Activated T-helper 2 cell treated with anti-CD3 and anti-CD28 coated beads, Interferon-gamma antibody, Interleukin-2, Interleukin-4, amounts not matched to agents 10 μg/mL and 5 μg/mL and 100 μg/mL, durations not matched to agents 14 hours and 24 hours and 36 hours (primary cell): ENCODE measurements at regions not wholly inside any gene's neighbourhood (a gene's known extent, or its start where the extent isn't known, plus 50 kb on each side); places are given as distances from the start of the nearest gene placed in this dataset.

Experiments
- DNase-seq: peaks from one replicate; pipeline ENCODE4 v3.0.0; 2021; ENCODE audit warnings: low spot score
- H3K27ac Mint-ChIP-seq: one replicate; pipeline ENCODE4 v1.8.0; 2021; ENCODE audit warnings: mixed read lengths
- H3K27me3 Mint-ChIP-seq: one replicate; pipeline ENCODE4 v1.8.0; 2021; ENCODE audit warnings: low read depth, mixed read lengths
- H3K36me3 Mint-ChIP-seq: one replicate; pipeline ENCODE4 v1.8.0; 2021; ENCODE audit warnings: low read depth, mixed read lengths
- H3K4me1 Mint-ChIP-seq: one replicate; pipeline ENCODE4 v1.8.0; 2021; ENCODE audit warnings: low read depth, mixed read lengths
- H3K4me3 Mint-ChIP-seq: one replicate; pipeline ENCODE4 v1.8.0; 2021; ENCODE audit warnings: low read depth, mild to moderate bottlenecking, moderate library complexity, mixed read lengths
- H3K9me3 Mint-ChIP-seq: one replicate; pipeline ENCODE4 v1.8.0; 2021; ENCODE audit warnings: mixed read lengths
- intact Hi-C: fragments of 100-400 bp; cut with micrococcal nuclease; formaldehyde crosslinking; loops from one replicate; pipeline ENCODE4 v1.15.1; 2023

DNA sequence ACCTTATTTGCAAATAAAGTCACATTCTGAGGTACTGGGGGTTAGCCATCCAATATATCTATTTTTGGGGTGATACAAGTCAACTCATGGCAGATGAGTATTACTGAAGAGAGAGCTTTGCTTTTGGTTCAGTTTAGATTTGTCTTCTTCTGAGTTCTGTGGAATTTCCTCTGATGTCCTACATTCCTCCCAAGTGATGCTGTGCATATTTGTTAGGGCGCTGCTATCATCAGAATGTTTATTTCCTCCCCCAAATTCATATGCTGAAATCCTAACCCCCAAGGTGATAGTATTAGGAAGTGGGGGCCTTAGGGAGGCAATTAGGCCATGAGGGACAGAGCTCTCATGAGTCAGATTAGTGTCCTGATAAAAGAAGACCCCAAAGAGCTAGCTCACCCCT, 96.2 kb upstream of the WLS start:
- Mint-ChIP-seq H3K27ac (no peak overlapping the region), H3K27me3 (no peaks in the 10 kb centered on the region), H3K9me3 (no peaks in the 10 kb centered on the region), H3K4me3 (no peak overlapping the region), H3K36me3 (no peaks in the 10 kb centered on the region), H3K4me1 (no peaks in the 10 kb centered on the region)
- intact Hi-C loops: no loop called here
- DNase-seq: no peak

DNA sequence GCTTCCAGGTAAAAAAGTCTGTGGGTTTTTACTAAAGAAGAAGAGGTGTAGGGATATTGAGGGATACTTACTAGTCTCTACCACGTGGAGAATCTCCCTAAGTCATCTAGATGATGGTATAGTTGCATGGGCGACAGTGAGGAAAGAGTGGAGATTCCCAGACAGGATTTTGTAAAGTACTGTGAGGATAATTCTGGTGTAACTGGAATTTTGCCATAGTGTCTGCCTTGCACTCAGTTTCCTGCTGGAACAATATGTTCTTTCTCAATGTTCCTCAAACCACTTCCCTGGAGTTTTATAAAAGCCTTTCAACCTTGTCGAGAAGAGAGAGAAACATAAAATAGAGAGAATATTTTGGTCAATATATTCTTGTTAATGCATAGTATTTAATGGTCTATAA, 95.1 kb upstream of the WLS start:
- H3K4me3 Mint-ChIP-seq: no peak overlapping the region
- no peaks in the 10 kb centered on the region for H3K36me3 Mint-ChIP-seq
- H3K27me3 Mint-ChIP-seq: no peaks in the 10 kb centered on the region
- no peaks in the 10 kb centered on the region for H3K4me1 Mint-ChIP-seq
- no peaks in the 10 kb centered on the region for H3K9me3 Mint-ChIP-seq
- H3K27ac Mint-ChIP-seq: no peak overlapping the region
- DNase-seq: no peak
- intact Hi-C loops: no loop called here

DNA sequence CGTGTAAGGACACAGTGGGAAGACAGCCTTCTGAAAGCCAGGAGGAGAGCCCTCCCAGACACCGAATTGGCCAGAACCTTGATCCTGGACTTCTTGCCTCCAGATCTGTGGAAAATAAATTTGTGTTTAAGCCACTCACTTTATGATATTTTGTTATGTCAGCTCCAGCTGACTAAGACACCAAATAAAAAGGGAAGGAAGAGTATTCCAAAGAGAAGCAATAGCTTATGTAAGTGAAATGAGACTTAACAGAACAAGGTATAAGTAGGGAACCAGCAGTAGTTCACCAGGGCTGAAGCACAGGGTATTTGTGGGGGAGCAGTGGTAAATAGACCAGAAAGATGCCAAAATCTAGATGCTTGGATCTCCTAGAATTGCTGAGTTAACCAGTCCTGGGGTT, 94.2 kb upstream of the WLS start:
- no peak for DNase-seq

DNA sequence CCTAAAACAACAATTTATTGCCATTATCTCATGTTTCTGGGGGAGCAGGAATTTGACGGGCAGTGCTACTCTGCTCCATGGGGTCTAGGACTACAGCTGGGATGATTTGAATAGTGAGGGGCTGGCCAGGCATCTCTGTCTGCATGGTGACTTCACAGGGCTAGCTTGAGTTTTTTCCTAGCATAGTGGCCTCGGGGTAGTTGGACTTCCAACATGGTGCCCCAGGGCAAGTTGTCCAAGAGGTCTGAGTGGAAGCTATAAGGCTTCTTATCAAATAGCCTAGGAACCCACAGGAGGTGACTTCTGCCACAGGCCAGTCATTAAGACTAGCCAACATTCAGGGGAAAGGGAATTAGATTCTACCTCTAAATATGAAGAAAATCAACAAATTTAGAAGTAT, 92.0 kb upstream of the WLS start:
- Mint-ChIP-seq H3K27me3 (no peaks in the 10 kb centered on the region), H3K4me1 (no peaks in the 10 kb centered on the region), H3K4me3 (no peak overlapping the region), H3K9me3 (no peaks in the 10 kb centered on the region), H3K27ac (no peak overlapping the region), H3K36me3 (no peaks in the 10 kb centered on the region)
- no peak for DNase-seq
- intact Hi-C loops: no loop called here

More for the DNA sequence above, 94.2 kb upstream of the WLS start:
- H3K36me3 Mint-ChIP-seq: no peaks in the 10 kb centered on the region
- intact Hi-C loops: no loop called here
- H3K4me1 Mint-ChIP-seq: no peaks in the 10 kb centered on the region
- H3K9me3 Mint-ChIP-seq: no peaks in the 10 kb centered on the region
- no peaks in the 10 kb centered on the region for H3K27me3 Mint-ChIP-seq
- no peak overlapping the region for H3K4me3 Mint-ChIP-seq
- H3K27ac Mint-ChIP-seq: no peak overlapping the region

GRCh38 chr1:68322837-68323687, 90.7 kb upstream of the WLS start:
- Mint-ChIP-seq H3K9me3 (no peaks in the 10 kb centered on the region), H3K4me1 (no peaks in the 10 kb centered on the region), H3K4me3 (no peak overlapping the region), H3K27me3 (no peaks in the 10 kb centered on the region), H3K27ac (no peak overlapping the region), H3K36me3 (no peaks in the 10 kb centered on the region)
- intact Hi-C loops: no loop called here
- DNase-seq: no peak

DNA sequence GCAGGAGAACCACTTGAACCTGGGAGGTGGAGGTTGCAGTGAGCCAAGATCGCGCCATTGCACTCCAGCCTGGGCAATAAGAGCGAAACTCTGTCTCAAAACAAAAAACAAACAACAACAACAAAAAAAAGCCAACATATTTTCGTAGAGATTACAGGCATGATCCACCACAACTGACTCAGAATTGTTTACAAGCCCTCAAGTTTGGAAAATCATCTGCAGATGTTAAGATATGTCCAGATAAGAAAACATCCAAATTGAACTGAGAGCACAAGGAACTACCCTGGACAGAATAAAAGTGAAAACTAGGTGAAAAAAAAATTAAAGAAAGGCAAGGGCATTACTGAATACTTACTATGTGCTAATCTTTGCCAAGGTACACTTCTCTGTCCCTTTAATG, 89.8 kb upstream of the WLS start:
- intact Hi-C loops: no loop called here
- no peaks in the 10 kb centered on the region for H3K9me3 Mint-ChIP-seq

GRCh38 chr1:68321084-68321685, 88.9 kb upstream of the WLS start:
- H3K27me3 Mint-ChIP-seq: no peaks in the 10 kb centered on the region
- intact Hi-C loops: no loop called here
- H3K4me1 Mint-ChIP-seq: no peaks in the 10 kb centered on the region
- H3K27ac Mint-ChIP-seq: no peak overlapping the region
- H3K36me3 Mint-ChIP-seq: no peaks in the 10 kb centered on the region
- H3K9me3 Mint-ChIP-seq: no peaks in the 10 kb centered on the region
- H3K4me3 Mint-ChIP-seq: no peak overlapping the region
- no peak for DNase-seq

More for the DNA sequence above, 89.8 kb upstream of the WLS start:
- no peak overlapping the region for H3K27ac Mint-ChIP-seq
- H3K27me3 Mint-ChIP-seq: no peaks in the 10 kb centered on the region
- no peak overlapping the region for H3K4me3 Mint-ChIP-seq
- H3K36me3 Mint-ChIP-seq: no peaks in the 10 kb centered on the region
- no peaks in the 10 kb centered on the region for H3K4me1 Mint-ChIP-seq
- no peak for DNase-seq

DNA sequence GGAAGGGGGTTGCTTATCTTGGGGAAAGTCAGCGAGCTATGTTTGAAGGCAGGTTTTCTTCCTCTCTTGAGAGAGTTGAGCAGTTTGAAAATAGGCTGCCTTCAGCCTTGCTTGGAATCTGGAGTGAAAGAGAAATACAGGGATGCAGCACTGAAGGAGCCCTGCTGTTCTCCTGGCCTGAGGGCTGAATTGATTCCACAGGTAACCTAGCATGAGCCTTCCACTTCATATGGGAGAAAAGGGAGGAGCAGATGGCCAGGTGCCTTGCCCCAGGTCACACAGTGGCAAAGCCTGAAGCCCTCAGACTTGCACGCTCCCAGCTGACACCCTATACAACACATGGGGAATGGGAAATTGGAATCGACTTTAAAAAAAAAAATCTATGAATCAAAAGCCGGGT, 88.0 kb upstream of the WLS start:
- Mint-ChIP-seq H3K4me3 (no peak overlapping the region), H3K27me3 (no peaks in the 10 kb centered on the region), H3K4me1 (no peaks in the 10 kb centered on the region), H3K27ac (no peak overlapping the region), H3K9me3 (no peaks in the 10 kb centered on the region), H3K36me3 (no peaks in the 10 kb centered on the region)
- intact Hi-C loops: no loop called here
- DNase-seq: no peak

GRCh38 chr1:68319907-68320306, 87.6 kb upstream of the WLS start:
- Mint-ChIP-seq H3K4me1 (no peaks in the 10 kb centered on the region), H3K27ac (no peak overlapping the region), H3K27me3 (no peaks in the 10 kb centered on the region), H3K9me3 (no peaks in the 10 kb centered on the region), H3K36me3 (no peaks in the 10 kb centered on the region), H3K4me3 (no peak overlapping the region)
- no peak for DNase-seq
- intact Hi-C loops: no loop called here

GRCh38 chr1:68317543-68317942, 85.2 kb upstream of the WLS start:
- H3K27ac Mint-ChIP-seq: no peak overlapping the region
- H3K4me1 Mint-ChIP-seq: no peaks in the 10 kb centered on the region
- H3K9me3 Mint-ChIP-seq: no peaks in the 10 kb centered on the region
- H3K27me3 Mint-ChIP-seq: no peaks in the 10 kb centered on the region
- intact Hi-C loops: no loop called here
- no peaks in the 10 kb centered on the region for H3K36me3 Mint-ChIP-seq
- H3K4me3 Mint-ChIP-seq: no peak overlapping the region
- no peak for DNase-seq

DNA sequence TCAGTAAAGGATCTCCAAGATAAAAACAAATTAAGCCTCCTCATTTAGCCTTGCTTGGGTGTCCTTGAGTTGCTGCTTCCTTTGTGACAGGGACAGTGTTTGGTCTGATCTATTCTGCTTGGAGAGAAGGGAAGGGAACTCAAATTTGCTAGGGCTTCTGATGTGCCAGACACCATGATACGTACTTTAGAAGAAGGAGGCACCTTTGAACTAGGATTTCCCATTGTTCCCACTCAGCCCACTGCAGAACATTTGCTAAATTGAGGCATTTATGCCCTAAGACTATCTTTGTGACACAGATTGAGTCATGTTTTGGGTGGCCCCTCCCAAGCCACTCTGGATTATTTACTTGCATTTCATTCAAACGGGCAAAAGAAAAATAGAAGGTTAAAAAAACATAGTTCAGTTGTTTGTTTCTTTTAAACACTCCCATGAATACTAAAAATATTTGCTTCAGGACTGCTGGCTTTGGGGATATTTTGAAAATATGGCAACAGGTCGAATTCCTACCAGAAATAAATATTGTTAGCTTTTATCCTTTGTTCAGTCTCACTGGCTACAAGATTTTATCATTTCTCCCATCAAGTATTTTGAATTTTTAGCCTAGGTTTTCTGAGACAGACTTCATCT, 81.9 kb upstream of the WLS start:
- H3K4me1 Mint-ChIP-seq: no peaks in the 10 kb centered on the region
- no peak overlapping the region for H3K4me3 Mint-ChIP-seq
- intact Hi-C loops: no loop called here
- no peaks in the 10 kb centered on the region for H3K9me3 Mint-ChIP-seq
- H3K27me3 Mint-ChIP-seq: no peaks in the 10 kb centered on the region
- no peak overlapping the region for H3K27ac Mint-ChIP-seq
- no peak for DNase-seq
- no peaks in the 10 kb centered on the region for H3K36me3 Mint-ChIP-seq

DNA sequence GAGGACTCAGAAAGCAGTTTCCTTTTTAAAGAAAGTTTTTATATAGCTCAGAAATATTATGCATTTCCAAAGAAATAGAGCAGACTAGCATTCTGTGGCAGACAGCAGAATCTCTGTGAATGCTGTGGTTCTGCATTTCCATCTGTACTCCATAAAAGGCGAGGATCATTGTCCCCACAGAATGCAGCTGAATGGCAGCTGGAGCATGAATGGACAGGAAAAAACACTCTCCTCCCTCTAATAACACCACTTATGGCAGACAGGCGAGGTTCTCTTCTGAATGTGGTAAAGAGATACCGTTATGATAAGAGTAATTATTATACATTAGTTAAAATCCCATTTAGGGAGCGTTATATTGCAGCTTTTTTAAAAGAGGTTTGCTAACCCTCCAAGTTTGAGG, 81.4 kb upstream of the WLS start:
- Mint-ChIP-seq H3K9me3 (no peaks in the 10 kb centered on the region), H3K36me3 (no peaks in the 10 kb centered on the region), H3K4me3 (no peak overlapping the region), H3K4me1 (no peaks in the 10 kb centered on the region), H3K27ac (no peak overlapping the region), H3K27me3 (no peaks in the 10 kb centered on the region)
- intact Hi-C loops: no loop called here
- no peak for DNase-seq

DNA sequence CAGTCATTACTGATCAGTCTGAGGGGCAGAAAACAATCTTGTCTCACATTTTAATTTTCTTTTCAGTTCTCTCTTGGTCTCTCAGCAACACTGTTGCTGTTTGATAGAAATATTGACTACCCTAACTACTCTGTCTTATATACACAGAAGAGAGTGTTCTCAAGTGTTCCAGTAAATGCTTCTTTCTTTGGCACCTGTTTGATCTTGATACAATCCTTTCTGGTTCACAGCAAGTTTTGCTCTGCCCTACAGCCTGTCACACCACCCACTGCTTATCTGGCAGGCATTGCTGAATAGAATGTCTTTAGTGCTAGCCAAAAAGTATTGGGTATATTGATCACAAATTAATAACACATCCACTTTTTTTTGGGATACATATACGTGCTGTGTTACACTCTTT, 75.7 kb upstream of the WLS start:
- intact Hi-C loops: no loop called here
- H3K4me1 Mint-ChIP-seq: no peaks in the 10 kb centered on the region
- no peak overlapping the region for H3K4me3 Mint-ChIP-seq
- no peaks in the 10 kb centered on the region for H3K27me3 Mint-ChIP-seq
- H3K36me3 Mint-ChIP-seq: no peaks in the 10 kb centered on the region
- no peaks in the 10 kb centered on the region for H3K9me3 Mint-ChIP-seq
- no peak overlapping the region for H3K27ac Mint-ChIP-seq
- no peak for DNase-seq
